ENCODE measurements at regions not wholly inside any gene's neighbourhood (a gene's known extent, or its start where the extent isn't known, plus 50 kb on each side); places are given as distances from the start of the nearest gene placed in this dataset.

GRCh38 chr7:84684836-84685480 is 490.4 kb upstream of the SEMA3A start:
- DNase-seq: no peak

- no peak for DNase-seq
These were observed 488.0 kb upstream of the SEMA3A start for GRCh38 chr7:84682543-84682942.

GRCh38 chr7:84678841-84679240 is 484.3 kb upstream of the SEMA3A start:
- DNase-seq: no peak

GRCh38 chr7:84677117-84677732 is 482.6 kb upstream of the SEMA3A start:
- DNase-seq: no peak

- DNase-seq: no peak
These were observed 481.0 kb upstream of the SEMA3A start for GRCh38 chr7:84675633-84676034.

GRCh38 chr7:84674236-84674913 is 479.8 kb upstream of the SEMA3A start:
- DNase-seq: no peak

GRCh38 chr7:84669177-84669732 is 474.7 kb upstream of the SEMA3A start:
- no peak for DNase-seq

GRCh38 chr7:84668116-84668515 is 473.5 kb upstream of the SEMA3A start:
- DNase-seq: no peak

GRCh38 chr7:84666651-84667050 is 472.1 kb upstream of the SEMA3A start:
- no peak for DNase-seq

- DNase-seq: no peak
These were observed 470.8 kb upstream of the SEMA3A start for GRCh38 chr7:84665339-84665738.

- no peak for DNase-seq
These were observed 470.0 kb upstream of the SEMA3A start for GRCh38 chr7:84664626-84665025.

- DNase-seq: no peak
These were observed 468.6 kb upstream of the SEMA3A start for GRCh38 chr7:84663224-84663623.

GRCh38 chr7:84658286-84658685 is 463.7 kb upstream of the SEMA3A start:
- no peak for DNase-seq

GRCh38 chr7:84654273-84654672 is 459.7 kb upstream of the SEMA3A start:
- DNase-seq: no peak

- DNase-seq: no peak
These were observed 457.3 kb upstream of the SEMA3A start for GRCh38 chr7:84651876-84652275.

- peak; percentile 73 to 91 (median 90) for DNase-seq
These were observed 453.5 kb upstream of the SEMA3A start for GRCh38 chr7:84647797-84648757.

GRCh38 chr7:84642611-84643010 is 448.0 kb upstream of the SEMA3A start:
- no peak for DNase-seq

- DNase-seq: no peak
These were observed 446.0 kb upstream of the SEMA3A start for GRCh38 chr7:84640637-84641036.

GRCh38 chr7:84638339-84638697 is 443.7 kb upstream of the SEMA3A start:
- no peak for DNase-seq

GRCh38 chr7:84637568-84638338 is 443.2 kb upstream of the SEMA3A start:
- peak; percentile 31 to 79 (median 55) for DNase-seq

- no peak for DNase-seq
These were observed 437.3 kb upstream of the SEMA3A start for GRCh38 chr7:84631913-84632312.
